Right lobe of liver (tissue), 6 donors: ENCODE measurements at regions not wholly inside any gene's neighbourhood (a gene's known extent, or its start where the extent isn't known, plus 50 kb on each side); places are given as distances from the start of the nearest gene placed in this dataset.
A peak's percentile ranks its signal among the peaks of the same experiment; 100 is the strongest.

Source experiments
- ATAC-seq, 4 donors: fragments of 200-7000 bp; cut with Tn5 transposase; one replicate each; pipeline ENCODE4 v1.9.1; 2020; ENCODE audit warnings: mild to moderate bottlenecking in 4 of 4, moderate library complexity in 4 of 4
- DNase-seq, 3 donors: peaks; one replicate each; pipeline ENCODE4 v3.0.0-alpha.2; 2020
- H3K27ac ChIP-seq, 3 donors: fragments of 200-600 bp; one replicate each; pipeline ENCODE4 v1.8.0; 2022
- H3K27me3 ChIP-seq, 2 donors: fragments of 200-600 bp; one replicate each; pipeline ENCODE4 v1.8.0; 2022
- H3K36me3 ChIP-seq, 4 donors: fragments of 200-600 bp; sonication (generic) in 1 of 4; one replicate each; pipeline versions ENCODE4 v1.5.1 to v1.8.0; 2017 to 2022; ENCODE audit warnings: control low read depth in 1 of 4
- H3K4me1 ChIP-seq, 4 donors: fragments of 200-600 bp; sonication (generic) in 1 of 4; one replicate each; pipeline versions ENCODE4 v1.5.1 to v1.8.0; 2017 to 2022; ENCODE audit warnings: control low read depth in 1 of 4
- H3K4me3 ChIP-seq, 3 donors: fragments of 200-600 bp; one replicate each; pipeline ENCODE4 v1.8.0; 2022
- H3K9me3 ChIP-seq, 4 donors: fragments of 200-600 bp; sonication (generic) in 1 of 4; one replicate each; pipeline versions ENCODE4 v1.5.1 to v1.8.0; 2017 to 2022; ENCODE audit warnings: control low read depth in 1 of 4
- CTCF ChIP-seq, 4 donors: fragments of 200-600 bp in 3 of 4; fragments of 450-650 bp in 1 of 4; IDR thresholded peaks; one replicate each; pipeline versions ENCODE4 v1.5.1 to v1.8.0; 2016 to 2022; ENCODE audit warnings: antibody characterized with exemption in 4 of 4, mild to moderate bottlenecking in 2 of 4
- POLR2A ChIP-seq: fragments of 450-650 bp; IDR thresholded peaks from one replicate; pipeline ENCODE4 v1.6.1; 2017; ENCODE audit warnings: antibody characterized with exemption, mild to moderate bottlenecking
- WGBS: methylation state at CpG from one replicate; pipeline ENCODE4 v1.1.6; 2018; ENCODE audit warnings: low coverage, low lambda C conversion rate; ENCODE audit not compliant: insufficient coverage; ENCODE audit errors: missing lambda C conversion rate; 5-methylcytosine and 5-hydroxymethylcytosine counted together
- intact Hi-C, 2 donors: fragments of 100-400 bp; cut with DNase I; formaldehyde crosslinking; loops; one replicate each; pipeline versions ENCODE4 v1.11.2 to v1.14.1; 2022
- donor health status: DM: no; HTN: yes; CAD: no.
- donor health status: DM: no; HTN: no; CAD: no.
- donor health status: DM: no; HTN: no; CAD: no.
- donor health status: DM: no; HTN: yes; CAD: no.
- donor health status: DM: no; HTN: yes; CAD: no.

GRCh38 chr11:38680746-38681145, 2082.7 kb upstream of the RAG2 start:
- Histone ChIP-seq H3K4me1 (no peaks in the 10 kb centered on the region), H3K27me3 (no peaks in the 10 kb centered on the region), H3K9me3 (no peaks in the 10 kb centered on the region), H3K36me3 (no peaks in the 10 kb centered on the region), H3K4me3 (no peak overlapping the region), H3K27ac (no peak overlapping the region)
- intact Hi-C loops: no loop called here
- TF ChIP-seq POLR2A (no peak), CTCF (IDR thresholded peaks at IDR 0.05) (no peak)
- ATAC-seq (no peak), DNase-seq (no peak)
- WGBS: 52% methylated on average over 2 of the region's 2 CpGs

GRCh38 chr11:38680166-38680565, 2082.1 kb upstream of the RAG2 start:
- H3K27ac ChIP-seq: no peak overlapping the region
- ATAC-seq (no peak), DNase-seq (no peak)
- intact Hi-C loops: no loop called here
- no peaks in the 10 kb centered on the region for H3K36me3 ChIP-seq
- WGBS: 51% methylated on average over 2 of the region's 2 CpGs
- no peaks in the 10 kb centered on the region for H3K27me3 ChIP-seq
- no peaks in the 10 kb centered on the region for H3K9me3 ChIP-seq
- H3K4me3 ChIP-seq: no peak overlapping the region
- no peaks in the 10 kb centered on the region for H3K4me1 ChIP-seq
- TF ChIP-seq CTCF (IDR thresholded peaks at IDR 0.05) (no peak), POLR2A (no peak)

GRCh38 chr11:38672445-38672844, 2074.4 kb upstream of the RAG2 start:
- H3K36me3 ChIP-seq: no peaks in the 10 kb centered on the region
- no peak overlapping the region for H3K27ac ChIP-seq
- intact Hi-C loops: no loop called here
- no peaks in the 10 kb centered on the region for H3K9me3 ChIP-seq
- TF ChIP-seq POLR2A (no peak), CTCF (IDR thresholded peaks at IDR 0.05) (no peak)
- DNase-seq: no peak
- H3K27me3 ChIP-seq: no peaks in the 10 kb centered on the region
- H3K4me3 ChIP-seq: no peak overlapping the region
- no peaks in the 10 kb centered on the region for H3K4me1 ChIP-seq
- ATAC-seq: no peak

- H3K4me3 ChIP-seq: no peak overlapping the region
- TF ChIP-seq POLR2A (no peak), CTCF (IDR thresholded peaks at IDR 0.05) (no peak)
- H3K27ac ChIP-seq: no peak overlapping the region
- H3K36me3 ChIP-seq: no peaks in the 10 kb centered on the region
- WGBS: 83% methylated on average over 7 of the region's 10 CpGs
- H3K4me1 ChIP-seq: no peaks in the 10 kb centered on the region
- no peaks in the 10 kb centered on the region for H3K9me3 ChIP-seq
- ATAC-seq (no peak), DNase-seq (peak in 1 of 3 donors; percentile 39)
- H3K27me3 ChIP-seq: no peaks in the 10 kb centered on the region
- intact Hi-C loops: no loop called here
Observed at GRCh38 chr11:38667359-38667758, 2069.3 kb upstream of the RAG2 start.

DNA sequence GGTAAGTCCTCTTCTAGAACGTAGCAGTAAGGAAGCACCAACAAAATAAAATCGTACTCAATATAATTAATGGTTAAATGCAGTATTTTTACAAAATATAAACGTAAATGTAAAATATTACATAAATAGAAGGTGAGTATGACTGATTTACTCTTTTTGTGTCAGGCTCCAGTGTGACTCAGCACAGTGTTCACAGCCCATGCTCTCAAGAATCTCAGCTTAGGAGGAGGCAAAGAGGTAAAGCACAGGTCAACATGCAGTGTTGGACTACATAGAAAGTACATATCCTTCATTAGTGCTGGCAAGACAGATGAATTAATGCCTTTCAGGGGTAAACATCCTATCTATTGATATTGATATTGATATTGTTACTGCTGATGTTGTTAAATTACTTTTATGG, 2050.6 kb upstream of the RAG2 start:
- no peak overlapping the region for H3K27ac ChIP-seq
- H3K36me3 ChIP-seq: no peaks in the 10 kb centered on the region
- no peak for DNase-seq
- intact Hi-C loops: no loop called here
- no peaks in the 10 kb centered on the region for H3K27me3 ChIP-seq
- no peaks in the 10 kb centered on the region for H3K4me1 ChIP-seq
- ATAC-seq: no peak
- no peak overlapping the region for H3K4me3 ChIP-seq
- 23% methylated on average over 3 of the region's 3 CpGs for WGBS
- no peak for TF ChIP-seq CTCF (IDR thresholded peaks at IDR 0.05)
- TF ChIP-seq POLR2A: no peak
- no peaks in the 10 kb centered on the region for H3K9me3 ChIP-seq
